ENCODE measurements at regions not wholly inside any gene's neighbourhood (a gene's known extent, or its start where the extent isn't known, plus 50 kb on each side); places are given as distances from the start of the nearest gene placed in this dataset.

GRCh38 chr9:88821746-88822106, 169.5 kb upstream of the S1PR3 start:
- TF ChIP-seq FOXP2 (optimal IDR thresholded peaks at IDR 0.05; ENCODE audit: borderline replicate concordance, extremely low read depth, extremely low read length, insufficient read depth): no peak
- TF ChIP-seq POLR2AphosphoS5 (IDR thresholded peaks at IDR 0.05; ENCODE audit: low read depth, low read length): no peak
- TF ChIP-seq TAF1 (IDR thresholded peaks at IDR 0.05; ENCODE audit: borderline replicate concordance, insufficient read depth, low read length): no peak
- no peak for TF ChIP-seq SIN3A (IDR thresholded peaks at IDR 0.05; ENCODE audit: borderline replicate concordance, insufficient read depth, low read length)

- no peak for TF ChIP-seq POLR2AphosphoS5 (IDR thresholded peaks at IDR 0.05; ENCODE audit: low read depth, low read length)
- TF ChIP-seq, protein P1, sequence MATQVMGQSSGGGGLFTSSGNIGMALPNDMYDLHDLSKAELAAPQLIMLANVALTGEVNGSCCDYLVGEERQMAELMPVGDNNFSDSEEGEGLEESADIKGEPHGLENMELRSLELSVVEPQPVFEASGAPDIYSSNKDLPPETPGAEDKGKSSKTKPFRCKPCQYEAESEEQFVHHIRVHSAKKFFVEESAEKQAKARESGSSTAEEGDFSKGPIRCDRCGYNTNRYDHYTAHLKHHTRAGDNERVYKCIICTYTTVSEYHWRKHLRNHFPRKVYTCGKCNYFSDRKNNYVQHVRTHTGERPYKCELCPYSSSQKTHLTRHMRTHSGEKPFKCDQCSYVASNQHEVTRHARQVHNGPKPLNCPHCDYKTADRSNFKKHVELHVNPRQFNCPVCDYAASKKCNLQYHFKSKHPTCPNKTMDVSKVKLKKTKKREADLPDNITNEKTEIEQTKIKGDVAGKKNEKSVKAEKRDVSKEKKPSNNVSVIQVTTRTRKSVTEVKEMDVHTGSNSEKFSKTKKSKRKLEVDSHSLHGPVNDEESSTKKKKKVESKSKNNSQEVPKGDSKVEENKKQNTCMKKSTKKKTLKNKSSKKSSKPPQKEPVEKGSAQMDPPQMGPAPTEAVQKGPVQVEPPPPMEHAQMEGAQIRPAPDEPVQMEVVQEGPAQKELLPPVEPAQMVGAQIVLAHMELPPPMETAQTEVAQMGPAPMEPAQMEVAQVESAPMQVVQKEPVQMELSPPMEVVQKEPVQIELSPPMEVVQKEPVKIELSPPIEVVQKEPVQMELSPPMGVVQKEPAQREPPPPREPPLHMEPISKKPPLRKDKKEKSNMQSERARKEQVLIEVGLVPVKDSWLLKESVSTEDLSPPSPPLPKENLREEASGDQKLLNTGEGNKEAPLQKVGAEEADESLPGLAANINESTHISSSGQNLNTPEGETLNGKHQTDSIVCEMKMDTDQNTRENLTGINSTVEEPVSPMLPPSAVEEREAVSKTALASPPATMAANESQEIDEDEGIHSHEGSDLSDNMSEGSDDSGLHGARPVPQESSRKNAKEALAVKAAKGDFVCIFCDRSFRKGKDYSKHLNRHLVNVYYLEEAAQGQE (IDR thresholded peaks at IDR 0.05; ENCODE audit: insufficient read depth in 1 of 2, low read depth in 2 of 2, low read length in 2 of 2): no peak
- no peak for TF ChIP-seq TAF1 (IDR thresholded peaks at IDR 0.05; ENCODE audit: borderline replicate concordance, insufficient read depth, low read length)
- TF ChIP-seq FOXP2 (optimal IDR thresholded peaks at IDR 0.05; ENCODE audit: borderline replicate concordance, extremely low read depth, extremely low read length, insufficient read depth): no peak
- TF ChIP-seq SIN3A (IDR thresholded peaks at IDR 0.05; ENCODE audit: borderline replicate concordance, insufficient read depth, low read length): no peak
Measured at GRCh38 chr9:88824711-88825110, 166.6 kb upstream of the S1PR3 start.

DNA sequence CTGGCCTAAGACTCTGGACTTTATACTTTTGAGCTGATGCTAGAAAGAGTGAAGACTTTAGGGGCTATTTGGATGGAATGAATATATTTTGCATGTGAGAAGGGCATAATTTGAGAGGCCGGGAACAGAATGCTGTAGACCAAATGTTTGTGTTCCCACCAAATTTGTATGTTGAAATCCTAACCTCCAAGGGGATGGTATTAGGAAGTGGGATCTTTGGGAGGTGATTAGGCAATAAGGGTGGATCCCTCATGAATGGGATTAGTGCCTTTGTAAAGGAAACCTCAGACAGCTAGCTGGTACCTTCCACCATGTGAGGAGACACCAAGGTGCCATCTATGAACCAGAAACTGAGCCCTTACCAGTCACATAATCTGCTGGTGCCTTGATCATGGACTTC, 165.1 kb upstream of the S1PR3 start:
- TF ChIP-seq SIN3A (IDR thresholded peaks at IDR 0.05; ENCODE audit: borderline replicate concordance, insufficient read depth, low read length) (no peak), POLR2AphosphoS5 (IDR thresholded peaks at IDR 0.05; ENCODE audit: low read depth, low read length) (no peak), FOXP2 (optimal IDR thresholded peaks at IDR 0.05; ENCODE audit: borderline replicate concordance, extremely low read depth, extremely low read length, insufficient read depth) (no peak), TAF1 (IDR thresholded peaks at IDR 0.05; ENCODE audit: borderline replicate concordance, insufficient read depth, low read length) (no peak)
- TF ChIP-seq, protein P1 (IDR thresholded peaks at IDR 0.05; ENCODE audit: insufficient read depth in 1 of 2, low read depth in 2 of 2, low read length in 2 of 2): no peak

DNA sequence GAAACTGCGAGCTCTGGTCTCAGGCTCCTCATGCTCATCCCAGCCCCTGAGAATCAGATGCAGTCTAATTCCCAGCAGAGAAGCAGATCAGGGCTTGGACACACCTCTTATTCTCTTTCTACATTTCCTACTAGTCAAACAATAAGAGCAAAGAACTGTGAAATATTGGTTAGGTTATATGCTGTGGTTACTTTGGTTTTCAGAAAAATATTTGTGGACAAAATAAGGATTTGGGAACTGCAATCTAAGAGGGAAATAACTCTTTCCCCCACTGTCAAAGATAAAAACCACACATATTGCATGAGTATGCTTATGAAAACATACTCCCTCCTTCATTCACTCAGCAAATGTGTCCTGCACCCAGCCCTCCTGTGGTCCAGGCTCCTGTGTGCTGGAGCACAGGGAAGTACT, 164.5 kb upstream of the S1PR3 start:
- TF ChIP-seq TAF1 (IDR thresholded peaks at IDR 0.05; ENCODE audit: borderline replicate concordance, insufficient read depth, low read length) (no peak), POLR2AphosphoS5 (IDR thresholded peaks at IDR 0.05; ENCODE audit: low read depth, low read length) (no peak), SIN3A (IDR thresholded peaks at IDR 0.05; ENCODE audit: borderline replicate concordance, insufficient read depth, low read length) (no peak), FOXP2 (optimal IDR thresholded peaks at IDR 0.05; ENCODE audit: borderline replicate concordance, extremely low read depth, extremely low read length, insufficient read depth) (no peak)
- TF ChIP-seq, protein P1 (IDR thresholded peaks at IDR 0.05; ENCODE audit: insufficient read depth in 1 of 2, low read depth in 2 of 2, low read length in 2 of 2): no peak

- TF ChIP-seq FOXP2 (optimal IDR thresholded peaks at IDR 0.05; ENCODE audit: borderline replicate concordance, extremely low read depth, extremely low read length, insufficient read depth): no peak
- TF ChIP-seq, protein P1 (IDR thresholded peaks at IDR 0.05; ENCODE audit: insufficient read depth in 1 of 2, low read depth in 2 of 2, low read length in 2 of 2): no peak
- TF ChIP-seq SIN3A (IDR thresholded peaks at IDR 0.05; ENCODE audit: borderline replicate concordance, insufficient read depth, low read length): no peak
- no peak for TF ChIP-seq TAF1 (IDR thresholded peaks at IDR 0.05; ENCODE audit: borderline replicate concordance, insufficient read depth, low read length)
- TF ChIP-seq POLR2AphosphoS5 (IDR thresholded peaks at IDR 0.05; ENCODE audit: low read depth, low read length): no peak
Measured at GRCh38 chr9:88828018-88828417, 163.2 kb upstream of the S1PR3 start.

Data from PFSK-1 (cell line).